SH-SY5Y (cell line): ENCODE measurements at regions not wholly inside any gene's neighbourhood (a gene's known extent, or its start where the extent isn't known, plus 50 kb on each side); places are given as distances from the start of the nearest gene placed in this dataset.

Experiments
- GATA2 ChIP-seq: IDR thresholded peaks from 2 replicates; pipeline ENCODE4 v1.6.1; 2011; ENCODE audit warnings: mild to moderate bottlenecking, low read depth, low read length
- GATA3 ChIP-seq: IDR thresholded peaks from 2 replicates; pipeline ENCODE4 v1.6.1; 2011; ENCODE audit warnings: low read depth, mild to moderate bottlenecking, low read length, moderate library complexity

- no peak for TF ChIP-seq GATA2
- no peak for TF ChIP-seq GATA3
These were observed 249.1 kb downstream of the MAP2K4 start for GRCh38 chr17:12269751-12270150.
